NCI-H526 (cell line): ENCODE measurements at regions not wholly inside any gene's neighbourhood (a gene's known extent, or its start where the extent isn't known, plus 50 kb on each side); places are given as distances from the start of the nearest gene placed in this dataset.
A peak's percentile ranks its signal among the peaks of the same experiment; 100 is the strongest.

Experiments
- DNase-seq, 2 experiments: peaks; one replicate each; lab custom pipeline; 2025; lab: John Stamatoyannopoulos, UW

DNA sequence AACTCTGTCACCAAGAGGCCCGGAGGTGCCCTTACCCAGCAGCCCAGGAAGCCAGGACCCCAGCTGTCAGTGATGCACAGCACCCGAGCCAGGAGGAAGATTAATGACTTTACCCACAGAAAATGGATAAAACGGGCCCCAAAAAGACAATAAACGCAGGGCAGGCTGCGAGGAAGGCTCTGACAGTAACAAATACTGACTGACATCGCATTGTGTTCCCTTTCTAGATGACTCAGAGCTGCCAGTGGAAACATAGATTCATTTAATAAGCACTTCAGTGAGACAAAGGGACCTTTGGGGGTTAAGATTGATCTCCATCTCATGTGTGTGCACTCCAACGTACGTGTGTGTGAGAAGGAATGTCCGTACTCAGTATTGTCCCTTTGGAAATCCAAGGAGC, 225.3 kb upstream of the PPP2R3A start:
- DNase-seq: no peak

DNA sequence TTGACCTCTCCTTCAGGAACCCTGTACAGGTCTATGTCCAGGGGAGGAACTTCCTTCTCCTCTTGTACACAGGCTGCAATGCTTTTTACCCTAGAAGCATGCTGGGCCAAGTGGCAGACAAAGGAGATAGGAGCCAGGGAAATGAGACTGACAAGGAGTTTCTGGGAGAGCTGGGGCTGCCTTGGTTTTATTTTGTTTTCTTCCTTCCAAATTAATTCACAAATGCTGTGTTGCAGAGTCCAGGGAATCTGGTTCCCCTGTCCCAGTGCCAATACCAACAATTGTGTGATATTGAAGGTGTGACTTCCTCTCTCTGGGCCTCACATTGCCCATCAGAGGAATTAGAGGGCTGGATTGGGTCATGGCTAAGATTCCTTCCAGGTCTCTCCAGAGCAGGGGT, 224.8 kb upstream of the PPP2R3A start:
- no peak for DNase-seq

DNA sequence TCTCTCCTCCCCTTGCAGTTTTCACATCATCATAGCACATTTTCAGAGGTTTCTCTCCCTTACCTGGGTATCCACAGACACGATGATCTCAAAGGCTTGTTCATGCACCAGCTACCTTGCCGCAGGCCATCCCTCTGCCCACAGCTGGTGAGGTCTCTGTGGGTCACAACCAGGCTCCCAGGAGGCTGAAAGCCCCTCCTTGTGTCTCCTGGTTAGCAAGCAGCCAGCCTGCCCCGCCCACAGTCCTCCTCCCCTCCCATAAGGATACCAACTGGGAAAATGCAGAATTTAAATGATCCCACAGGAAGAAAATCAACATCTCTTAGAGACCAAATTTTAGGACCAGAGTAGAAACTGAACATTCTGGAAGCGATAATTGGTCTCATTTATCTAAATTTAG, 213.5 kb upstream of the PPP2R3A start:
- no peak for DNase-seq

DNA sequence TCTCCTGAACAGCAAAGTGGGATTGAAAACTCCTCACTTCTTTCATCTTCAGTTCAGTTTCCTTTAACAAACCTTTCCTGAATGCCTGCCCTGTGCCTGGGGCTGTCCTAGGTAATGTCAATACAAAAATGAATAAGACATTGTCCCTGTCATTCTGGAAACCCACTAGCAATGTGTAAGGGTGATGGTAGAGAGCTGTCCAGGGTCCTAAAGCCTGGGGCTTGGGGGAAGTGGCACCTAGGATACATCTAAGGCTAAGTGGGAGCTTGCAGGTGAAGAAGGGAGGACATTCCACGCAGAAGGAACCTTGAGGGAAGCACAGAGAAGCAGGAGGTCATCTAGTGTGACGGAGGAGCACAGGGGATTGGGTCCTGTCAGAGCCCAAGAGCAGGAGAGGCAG, 212.7 kb upstream of the PPP2R3A start:
- no peak for DNase-seq

DNA sequence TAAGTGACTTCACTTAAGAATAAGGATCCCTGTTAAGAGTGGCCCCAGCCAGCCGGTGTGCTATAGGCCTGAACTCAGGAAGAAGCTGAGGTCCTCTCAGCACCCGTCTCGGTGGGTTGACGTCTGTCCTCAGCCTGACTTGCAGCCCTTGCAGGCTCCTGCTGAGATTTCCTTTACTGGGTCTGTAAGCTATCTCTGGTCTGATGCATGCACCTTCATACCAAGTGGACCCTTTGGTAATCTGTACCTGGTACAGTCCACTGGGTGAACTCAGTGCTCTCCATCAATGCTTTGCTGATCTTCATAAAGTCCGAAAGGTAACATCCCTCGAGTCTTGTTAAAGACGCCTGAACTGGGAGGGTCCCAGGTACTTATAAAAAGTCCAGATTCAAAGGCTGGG, 212.0 kb upstream of the PPP2R3A start:
- DNase-seq: no peak

DNA sequence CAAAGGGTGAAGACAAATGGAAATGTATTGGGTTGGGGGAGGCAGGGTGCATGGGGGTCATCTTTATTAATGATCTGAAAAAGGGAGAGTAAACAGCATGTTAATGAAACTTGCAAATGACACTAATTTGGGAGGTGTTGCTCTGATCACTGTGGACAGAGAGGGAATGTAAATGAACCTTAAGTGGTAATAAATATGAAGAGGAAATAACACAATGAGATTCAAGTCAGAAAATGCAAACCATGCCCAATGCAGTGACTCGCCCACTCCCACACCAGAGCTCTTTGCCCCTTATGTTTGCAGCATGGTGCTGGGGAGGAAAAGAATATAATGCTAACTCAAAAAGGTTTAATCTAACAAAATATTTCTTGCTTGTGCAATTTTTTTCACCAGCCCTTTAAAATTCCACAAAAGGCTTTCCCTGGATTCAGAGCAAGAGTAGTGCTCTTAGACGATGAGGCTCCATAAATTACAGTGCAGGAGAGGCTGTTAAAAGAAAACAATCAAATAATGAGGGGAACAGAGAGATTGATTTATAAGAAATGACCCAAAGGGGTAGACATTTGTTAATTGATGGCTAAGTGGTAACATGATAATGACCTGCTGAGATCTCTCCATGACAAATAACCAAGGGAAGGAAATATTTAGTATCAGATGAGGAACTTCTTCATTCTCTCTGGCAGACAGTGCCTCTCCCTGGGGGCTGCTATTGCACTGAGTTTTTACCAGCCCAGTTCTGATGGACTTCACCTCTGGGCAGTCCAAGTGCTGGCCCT, 210.0 kb upstream of the PPP2R3A start:
- peak in 1 of 2 experiments; percentile 25 for DNase-seq

DNA sequence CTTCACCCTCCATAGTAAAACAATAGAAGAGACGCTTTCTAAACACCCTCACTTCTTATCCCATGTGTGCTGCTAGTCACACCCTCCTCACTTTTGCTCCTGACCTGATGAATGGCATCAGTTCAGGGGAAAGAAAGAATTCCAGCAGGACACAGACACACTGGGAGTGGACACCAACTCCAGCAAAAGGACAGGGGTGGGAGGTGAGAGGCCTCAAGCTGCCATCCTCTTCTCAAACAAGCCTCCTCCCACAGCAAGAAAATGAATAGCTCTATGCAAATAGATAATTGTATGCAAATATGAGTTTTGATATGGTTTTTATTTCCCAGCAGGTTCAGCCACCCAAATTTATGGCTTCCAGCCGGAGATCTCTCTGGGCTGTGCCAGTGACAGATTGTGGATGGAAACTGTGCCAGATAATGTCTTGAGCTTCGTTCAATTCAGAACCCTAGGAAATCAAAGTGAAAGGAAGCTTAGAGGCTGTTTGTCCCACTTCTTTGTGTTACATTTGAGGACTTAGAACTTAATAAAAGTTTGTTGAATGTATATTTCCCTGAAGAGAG, 209.3 kb upstream of the PPP2R3A start:
- DNase-seq: peak; percentile 66 to 83

DNA sequence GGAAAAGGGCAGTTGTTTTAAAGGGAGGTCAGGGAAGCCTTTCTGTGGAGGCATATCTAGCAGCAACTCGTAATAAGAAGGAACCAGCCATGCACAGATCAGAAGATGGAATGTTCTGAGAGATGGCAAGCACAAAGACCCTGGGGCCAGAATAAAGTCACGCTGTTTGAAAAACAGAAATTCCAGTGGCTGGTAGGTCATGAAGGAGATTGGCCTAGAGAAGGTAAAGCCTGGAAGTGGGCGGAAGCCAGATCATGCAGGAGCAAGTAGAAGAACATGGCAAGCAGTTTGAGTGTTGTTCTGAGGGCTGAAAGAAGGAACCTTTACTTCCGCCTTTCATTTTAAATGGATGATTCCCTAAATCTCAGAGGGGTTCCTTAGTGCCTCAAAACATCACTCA, 208.1 kb upstream of the PPP2R3A start:
- DNase-seq: no peak

DNA sequence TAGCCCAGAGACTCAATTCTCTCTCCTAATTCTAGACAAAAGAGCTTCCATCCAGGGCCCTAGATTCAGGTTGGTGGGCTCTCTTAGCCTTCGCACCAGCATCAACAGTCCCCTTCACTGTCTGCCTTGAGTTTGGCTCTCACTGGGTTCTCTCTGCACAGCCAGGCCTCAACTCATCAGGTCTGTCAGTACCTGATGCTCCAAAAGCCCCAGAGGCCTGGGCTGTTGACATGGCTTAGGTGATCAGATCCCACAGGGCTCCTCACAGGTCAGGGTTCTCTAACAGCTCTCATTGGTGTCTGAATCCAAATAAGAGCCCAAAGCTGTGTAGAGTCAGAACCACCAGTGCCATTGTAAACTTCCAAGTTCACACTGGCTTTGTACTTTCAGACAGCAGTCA, 206.6 kb upstream of the PPP2R3A start:
- no peak for DNase-seq

DNA sequence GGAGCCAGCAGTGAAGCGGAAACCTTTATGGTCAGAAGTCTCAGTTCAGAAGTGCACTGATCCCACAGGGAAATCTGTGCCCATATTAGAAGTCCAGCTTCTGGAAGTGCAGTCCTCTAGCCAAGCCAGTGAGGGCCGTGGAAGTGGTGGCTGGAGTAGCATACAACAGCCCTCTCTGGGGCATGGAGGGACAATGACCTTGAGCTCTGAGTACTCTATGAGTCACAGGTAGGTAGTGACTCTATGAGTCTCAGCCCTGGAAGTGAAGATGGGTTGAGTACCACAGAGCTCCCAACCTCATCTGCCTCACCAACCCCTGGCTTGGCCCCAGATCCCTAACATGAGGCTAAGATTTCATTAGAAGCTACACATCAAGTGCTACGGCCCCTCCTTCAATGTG, 205.9 kb upstream of the PPP2R3A start:
- no peak for DNase-seq

DNA sequence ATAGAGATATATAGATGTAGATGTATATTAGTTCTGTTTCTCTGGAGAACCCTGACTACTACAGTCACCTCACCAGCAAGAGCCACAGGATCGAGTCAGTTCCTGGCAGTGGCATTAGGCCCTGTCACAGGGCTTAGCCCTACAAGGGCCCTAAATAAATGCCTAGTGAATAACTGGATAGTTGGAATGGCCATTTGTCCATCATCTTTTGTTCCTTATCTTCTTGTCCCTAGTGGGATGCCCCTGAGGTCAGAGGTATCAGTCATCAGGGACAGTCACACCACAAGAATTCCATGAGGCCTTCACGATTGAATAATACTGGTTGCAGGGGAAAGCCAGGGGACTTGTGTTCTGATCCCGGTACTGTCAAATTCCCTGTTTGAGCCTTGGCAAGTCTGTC, 204.9 kb upstream of the PPP2R3A start:
- DNase-seq: no peak

DNA sequence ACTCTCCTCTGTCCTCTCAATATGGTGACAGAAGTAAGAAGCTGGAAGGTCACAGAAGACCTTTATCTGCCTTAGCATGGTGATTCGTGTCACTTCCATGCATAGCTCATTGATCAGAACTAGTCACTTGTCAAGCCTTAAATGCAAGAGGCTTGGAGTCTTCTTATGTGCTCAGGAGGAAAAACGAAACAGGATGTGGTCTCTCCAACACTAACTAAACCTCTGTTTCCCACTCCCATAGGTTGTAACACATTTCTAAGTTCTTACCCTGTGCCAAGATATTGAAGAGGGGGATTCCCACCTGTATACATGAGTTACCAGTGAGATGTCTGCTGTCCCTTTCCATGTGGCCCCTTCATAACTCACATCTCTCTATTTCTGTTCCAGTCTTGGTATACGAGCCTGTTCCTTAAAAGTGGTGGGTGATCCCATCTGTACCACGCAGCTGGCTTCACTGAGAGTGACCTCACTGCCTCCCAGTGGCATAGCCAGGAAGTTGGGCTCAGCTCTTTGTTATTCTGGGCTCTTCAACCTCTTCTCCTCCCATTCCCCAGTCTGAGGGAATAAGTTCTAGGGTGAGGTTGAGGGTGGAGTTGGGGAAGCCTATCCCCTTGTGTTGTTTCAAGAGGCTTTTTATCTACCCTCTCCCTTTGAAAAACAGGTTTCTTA, 203.2 kb upstream of the PPP2R3A start:
- DNase-seq: peak in 1 of 2 experiments; percentile 58

DNA sequence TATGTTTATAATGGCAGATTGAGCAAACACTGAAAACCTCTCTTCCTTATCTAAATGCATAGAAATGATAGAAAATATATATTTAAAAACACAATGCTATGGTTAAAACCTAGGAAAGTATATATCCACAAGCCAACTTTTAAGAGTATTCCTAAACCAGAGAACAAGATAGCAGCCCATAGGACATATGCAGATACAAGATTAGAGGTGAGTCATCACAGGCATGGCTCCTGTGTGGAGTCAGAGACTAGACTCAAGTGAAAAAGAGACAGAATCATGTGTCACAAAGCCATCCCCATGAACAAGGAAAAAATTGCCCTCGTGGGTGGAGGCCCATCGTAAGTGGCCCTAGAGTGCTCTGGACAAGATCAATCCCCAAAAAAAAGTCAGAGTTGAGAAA, 199.4 kb upstream of the PPP2R3A start:
- no peak for DNase-seq

DNA sequence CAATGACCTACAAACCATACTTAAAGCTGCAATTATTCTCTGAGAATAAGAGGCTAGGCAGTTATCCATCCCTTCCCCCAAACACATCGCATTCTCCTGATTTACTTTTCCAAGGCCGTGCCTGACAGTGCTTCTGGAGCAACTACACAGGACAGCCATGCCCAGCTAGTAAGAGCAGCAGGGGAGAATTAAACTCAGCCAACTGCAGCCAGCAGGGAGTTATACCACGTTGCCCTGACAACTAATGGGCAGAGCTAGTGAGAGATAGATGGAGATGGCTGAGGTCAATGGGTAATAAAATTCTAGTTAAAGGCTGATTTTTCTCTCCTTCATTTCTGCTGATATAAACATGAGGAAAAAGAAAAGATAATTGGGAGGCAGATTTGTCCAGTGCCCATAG, 193.8 kb upstream of the PPP2R3A start:
- no peak for DNase-seq

DNA sequence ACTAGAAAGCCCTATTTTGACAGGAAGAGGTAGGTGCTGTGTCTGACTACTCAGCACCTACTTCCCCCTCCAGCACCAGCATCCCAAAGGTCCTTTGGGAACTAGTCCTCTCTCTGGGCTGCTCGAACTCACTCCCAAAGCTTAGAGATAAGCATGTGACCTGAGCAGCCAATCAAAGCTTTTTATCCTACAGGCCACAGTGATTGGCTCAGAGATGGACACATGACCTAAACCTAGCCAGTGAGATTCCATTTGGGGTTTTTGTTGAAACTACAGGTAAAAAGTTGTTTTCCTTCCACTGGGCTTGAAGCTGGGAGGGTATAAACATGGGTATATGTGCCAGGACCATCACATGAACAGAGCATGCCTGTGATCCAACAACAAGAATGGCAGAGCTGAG, 186.5 kb upstream of the PPP2R3A start:
- DNase-seq: no peak

DNA sequence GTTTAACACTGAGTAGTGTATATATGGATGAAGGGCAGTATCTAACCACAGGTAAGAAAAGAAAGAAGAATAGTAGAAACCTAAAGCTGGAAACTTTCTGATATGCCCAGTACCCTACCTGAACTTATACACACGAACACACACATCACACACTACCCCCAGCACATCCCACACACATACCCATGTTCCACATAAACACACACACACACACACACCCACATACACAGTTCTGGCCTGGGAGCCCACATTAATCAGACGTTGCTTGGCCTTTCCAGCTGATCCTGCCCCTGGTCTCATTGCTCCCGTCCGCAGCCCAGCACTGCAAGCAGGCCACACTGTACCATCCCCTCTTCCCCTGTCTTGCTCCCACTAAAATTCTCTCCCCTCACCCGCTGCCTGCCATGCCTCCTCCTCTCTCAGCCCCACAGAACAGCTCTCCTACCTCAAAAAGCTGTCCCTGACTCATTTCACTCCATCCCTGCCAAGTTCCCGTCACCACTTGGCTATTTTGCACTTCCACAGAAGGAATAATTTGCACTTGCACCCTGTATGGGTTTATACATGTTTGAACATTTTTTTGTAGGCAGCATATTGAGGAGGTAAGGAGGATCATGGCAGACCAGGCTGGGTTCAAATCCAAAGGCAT, 185.8 kb upstream of the PPP2R3A start:
- DNase-seq: no peak

DNA sequence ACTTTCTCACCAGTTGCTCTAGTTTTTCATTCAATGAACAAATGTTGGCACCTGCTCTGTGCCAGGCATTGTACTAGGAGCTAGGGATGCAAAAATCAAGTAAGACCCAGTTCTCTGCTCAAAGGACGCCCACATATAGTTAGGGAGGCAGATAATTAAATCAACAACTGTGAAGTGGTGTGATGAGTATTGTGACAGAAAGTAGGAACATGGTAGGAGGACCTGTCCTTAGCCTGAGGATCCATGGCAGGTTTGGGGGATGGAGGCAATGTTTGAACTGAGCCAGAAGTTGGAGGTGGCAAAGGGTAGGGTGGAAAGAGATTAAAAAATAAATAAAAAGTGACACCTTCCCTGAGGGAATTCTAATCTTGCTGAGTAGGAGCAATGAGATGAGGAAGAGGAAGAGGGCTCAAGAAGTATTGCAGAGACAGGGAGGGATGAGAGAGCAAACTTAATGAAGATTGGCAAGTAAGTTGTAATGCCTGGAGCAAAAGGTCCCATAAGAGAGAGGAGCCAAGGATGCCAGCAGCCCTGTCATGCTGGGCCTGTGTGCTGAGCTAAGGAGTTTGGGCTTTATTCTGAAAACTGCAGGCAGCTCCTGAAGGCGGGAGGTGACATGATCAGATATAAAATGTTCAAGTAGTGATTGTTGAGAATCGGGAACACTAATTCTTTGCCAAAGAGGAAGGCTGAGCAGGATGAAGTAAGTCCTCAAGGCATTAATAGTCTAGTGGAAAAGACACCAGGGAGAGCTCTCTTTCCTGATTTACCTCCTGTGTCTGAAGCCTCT, 184.3 kb upstream of the PPP2R3A start:
- no peak for DNase-seq

DNA sequence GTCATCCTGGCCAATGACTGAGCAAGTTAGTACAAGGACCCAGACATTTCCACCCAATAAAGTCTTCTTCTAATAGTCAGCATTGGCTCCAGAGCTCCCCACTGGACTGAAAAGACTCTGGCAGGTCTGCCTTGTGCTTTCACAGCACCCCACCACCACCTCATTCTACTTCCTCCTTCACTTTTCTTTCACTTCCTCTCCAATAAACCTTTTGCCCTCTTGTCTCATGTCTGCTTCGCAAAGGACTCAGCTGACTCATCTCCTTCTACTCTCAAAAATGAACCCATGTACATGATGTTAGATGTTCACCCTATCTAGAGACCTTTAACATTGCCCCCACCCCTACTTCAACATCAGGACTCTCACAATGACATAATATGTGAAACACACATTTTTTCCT, 181.0 kb upstream of the PPP2R3A start:
- no peak for DNase-seq

DNA sequence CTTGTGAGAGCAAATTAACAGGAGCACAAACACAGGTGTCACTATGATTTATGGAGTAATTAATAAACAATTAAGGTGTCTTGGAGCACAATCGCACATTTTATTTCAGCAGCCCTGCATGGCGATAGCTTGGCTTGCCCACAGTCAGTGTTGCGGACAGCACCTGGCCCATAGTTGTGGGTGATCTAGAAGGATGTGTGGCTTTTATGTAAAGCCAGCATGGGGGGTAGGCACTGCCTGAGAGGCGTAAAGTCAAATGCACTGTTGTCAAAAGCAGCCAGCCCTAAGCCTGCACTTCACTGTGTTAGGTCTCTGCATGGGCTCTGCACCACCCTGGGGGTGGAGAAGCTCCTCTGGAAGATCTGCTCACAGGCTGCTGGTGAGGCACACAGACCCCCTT, 177.4 kb upstream of the PPP2R3A start:
- DNase-seq: no peak

DNA sequence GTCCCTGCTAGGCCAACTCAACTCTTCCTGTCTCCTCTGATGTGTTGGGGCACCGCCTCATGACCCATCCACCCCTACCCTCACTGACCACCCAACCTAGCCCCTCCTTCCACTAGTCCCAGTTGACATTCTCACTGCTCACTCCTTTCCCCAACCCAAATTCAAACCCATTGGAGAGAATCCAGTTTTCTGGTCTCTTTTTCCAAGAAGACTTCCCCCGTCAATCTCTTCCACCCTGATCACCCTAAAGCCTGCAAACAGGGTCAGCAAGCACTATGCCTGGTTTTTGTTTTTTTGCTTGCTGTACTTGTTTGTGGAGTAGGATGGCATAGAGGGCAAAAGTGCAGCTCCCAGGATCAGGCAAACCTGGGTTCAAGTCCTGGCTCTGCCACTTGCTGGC, 176.6 kb upstream of the PPP2R3A start:
- no peak for DNase-seq

DNA sequence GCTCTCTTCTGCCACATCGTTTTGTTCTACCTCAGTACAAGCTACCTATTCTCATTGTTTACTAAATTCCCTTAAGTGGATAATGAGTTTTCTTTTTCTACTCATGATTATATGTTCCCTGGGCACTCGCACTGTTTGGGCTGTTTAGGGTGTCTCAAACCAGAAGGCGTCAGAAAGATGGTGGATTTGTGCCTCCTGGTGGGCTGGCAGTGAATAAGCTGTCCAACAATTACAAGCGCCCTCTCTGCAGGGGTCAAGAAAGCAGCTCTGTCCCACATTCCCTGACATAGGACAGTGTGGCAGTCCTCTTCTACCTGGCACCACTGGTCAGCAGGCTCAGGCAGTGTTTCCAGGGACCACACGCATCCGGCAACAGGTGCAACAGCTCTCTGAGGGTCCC, 173.4 kb upstream of the PPP2R3A start:
- DNase-seq: peak in 1 of 2 experiments; percentile 36

DNA sequence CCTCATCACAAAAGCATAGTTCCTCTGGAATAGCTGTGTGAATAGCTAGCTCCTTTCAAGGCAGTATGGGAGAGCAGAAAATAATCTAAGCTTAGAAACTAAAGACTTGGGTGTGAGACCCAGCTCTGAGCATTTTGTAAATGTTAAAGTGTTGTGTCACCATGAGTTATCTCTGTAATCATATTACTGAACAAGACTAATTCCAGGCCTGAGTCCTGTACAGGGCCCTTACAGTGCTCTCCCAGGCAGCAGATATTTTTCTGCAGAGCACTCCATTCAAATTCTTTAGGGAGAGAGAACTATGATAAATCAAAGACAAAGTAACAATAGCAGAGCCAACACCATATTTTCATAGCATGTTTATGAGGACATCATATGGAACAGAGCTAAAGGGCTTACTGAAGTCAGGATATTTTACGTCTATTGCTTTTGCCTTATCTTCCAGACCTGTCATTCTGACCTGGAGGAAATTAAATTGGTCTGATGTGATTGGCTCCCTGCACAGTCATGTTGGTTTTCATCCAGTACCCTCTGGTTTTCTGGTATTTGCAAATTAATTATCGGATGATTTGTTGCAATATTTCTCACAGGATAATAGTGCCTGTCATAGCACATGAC, 172.6 kb upstream of the PPP2R3A start:
- no peak for DNase-seq
